ENCODE measurements at regions not wholly inside any gene's neighbourhood (a gene's known extent, or its start where the extent isn't known, plus 50 kb on each side); places are given as distances from the start of the nearest gene placed in this dataset.
"Not testable (repeated sequence)": the region's sequence is repeated elsewhere in the genome, so short reads cannot be mapped to it uniquely, and the experiment has no call there.

GRCh38 chr17:68762911-68763310, 161.7 kb upstream of the FAM20A start:
- H3K27ac ChIP-seq = no peak overlapping the region
- DNase-seq (no peak), ATAC-seq (no peak)
- intact Hi-C loops (cut with DNase I) = loop anchor here in 7 of 10 donors (5.0 to 10.0 kb wide), 11 partner anchors 221 to 591 kb away; no protein-coding TSS in a partner anchor
- H3K27me3 ChIP-seq = no peaks in the 10 kb centered on the region
- TF ChIP-seq CTCF (IDR thresholded peaks at IDR 0.05) (no peak), POLR2A (IDR thresholded peaks at IDR 0.05) (no peak)
- WGBS, 4 donors = 86 to 90% (median 90%) methylated on average over 2 of the region's 2 CpGs
- peaks cover 0 to 2% (median 0%) of the 10 kb centered on the region in 12 donors for H3K9me3 ChIP-seq
- H3K4me3 ChIP-seq = no peak overlapping the region
- H3K36me3 ChIP-seq = no peaks in the 10 kb centered on the region
- peaks cover 0 to 15% (median 6%) of the 10 kb centered on the region in 12 donors for H3K4me1 ChIP-seq

- H3K36me3 ChIP-seq = no peaks in the 10 kb centered on the region
- 50 to 54% (median 52%) methylated on average over 4 of the region's 4 CpGs for WGBS, 4 donors
- intact Hi-C loops (cut with DNase I) = loop anchor here in 7 of 10 donors (5.0 to 10.0 kb wide), 11 partner anchors 218 to 588 kb away; no protein-coding TSS in a partner anchor
- H3K27ac ChIP-seq = peak overlapping the region in 1 of 12 donors; percentile 76
- peaks cover 0 to 15% (median 6%) of the 10 kb centered on the region in 12 donors for H3K4me1 ChIP-seq
- no peak for TF ChIP-seq POLR2A (IDR thresholded peaks at IDR 0.05)
- TF ChIP-seq CTCF (IDR thresholded peaks at IDR 0.05) = peak in 2 of 12 donors; percentile 3 to 6
- H3K9me3 ChIP-seq = peaks cover 0 to 4% (median 0%) of the 10 kb centered on the region in 12 donors
- ATAC-seq (no peak), DNase-seq (no peak)
- no peak overlapping the region for H3K4me3 ChIP-seq
- H3K27me3 ChIP-seq = no peaks in the 10 kb centered on the region
These were observed 158.9 kb upstream of the FAM20A start for GRCh38 chr17:68760141-68760475.

- ATAC-seq (peak; percentile 96 to 100 (median 98)), DNase-seq (peak; percentile 86 to 92 (median 86))
- H3K4me3 ChIP-seq = peak overlapping the region in 10 of 12 donors; percentile 17 to 54 (median 37)
- 10 to 19% (median 13%) methylated on average over 12 of the region's 12 CpGs for WGBS, 4 donors
- peak overlapping the region; percentile 30 to 95 (median 78) for H3K27ac ChIP-seq
- no peaks in the 10 kb centered on the region for H3K27me3 ChIP-seq
- H3K9me3 ChIP-seq = peaks cover 0 to 4% (median 0%) of the 10 kb centered on the region in 12 donors
- peaks cover 0 to 15% (median 6%) of the 10 kb centered on the region in 12 donors for H3K4me1 ChIP-seq
- H3K36me3 ChIP-seq = no peaks in the 10 kb centered on the region
- intact Hi-C loops (cut with DNase I) = loop anchor here (5.0 to 10.0 kb wide), 15 partner anchors 142 to 587 kb away; partner anchors contain the start of gene FAM20A (in 1 of the 10)
- TF ChIP-seq POLR2A (IDR thresholded peaks at IDR 0.05) (no peak), CTCF (IDR thresholded peaks at IDR 0.05) (peak; percentile 74 to 96 (median 87))
These were observed 158.4 kb upstream of the FAM20A start for GRCh38 chr17:68759343-68760140.

- peak overlapping the region in 11 of 12 donors; percentile 67 to 95 (median 79) for H3K27ac ChIP-seq
- ATAC-seq = no peak
- H3K4me1 ChIP-seq = peaks cover 0 to 15% (median 6%) of the 10 kb centered on the region in 12 donors
- intact Hi-C loops (cut with DNase I) = loop anchor here in 8 of 10 donors (5.0 to 10.0 kb wide), 9 partner anchors 142 to 587 kb away; partner anchors contain the start of gene FAM20A (in 1 of the 8)
- TF ChIP-seq CTCF (IDR thresholded peaks at IDR 0.05) = no peak
- no peak for TF ChIP-seq POLR2A (IDR thresholded peaks at IDR 0.05)
- no peaks in the 10 kb centered on the region for H3K36me3 ChIP-seq
- peaks cover 0 to 4% (median 0%) of the 10 kb centered on the region in 12 donors for H3K9me3 ChIP-seq
- DNase-seq = no peak
- WGBS, 4 donors = 84 to 89% (median 85%) methylated on average over 6 of the region's 6 CpGs
- H3K27me3 ChIP-seq = no peaks in the 10 kb centered on the region
- no peak overlapping the region for H3K4me3 ChIP-seq
These were observed 157.8 kb upstream of the FAM20A start for GRCh38 chr17:68759002-68759342.

GRCh38 chr17:68757866-68758757, 156.9 kb upstream of the FAM20A start:
- ATAC-seq = not testable (repeated sequence)

More at GRCh38 chr17:68757866-68758757, 156.9 kb upstream of the FAM20A start:
- H3K4me3 ChIP-seq, H3K36me3 ChIP-seq, H3K27me3 ChIP-seq, H3K9me3 ChIP-seq, DNase-seq, H3K27ac ChIP-seq: not testable (repeated sequence)
- peaks cover 0 to 15% (median 6%) of the 10 kb centered on the region in 12 donors for H3K4me1 ChIP-seq
- intact Hi-C loops (cut with DNase I) = loop anchor here in 8 of 10 donors (5.0 to 10.0 kb wide), 9 partner anchors 141 to 586 kb away; partner anchors contain the start of gene FAM20A (in 1 of the 8)
- WGBS, 4 donors = 91 to 100% (median 94%) methylated on average over 2 of the region's 2 CpGs

Data from heart left ventricle (tissue), 16 donors.